ENCODE measurements at regions not wholly inside any gene's neighbourhood (a gene's known extent, or its start where the extent isn't known, plus 50 kb on each side); places are given as distances from the start of the nearest gene placed in this dataset.

DNA sequence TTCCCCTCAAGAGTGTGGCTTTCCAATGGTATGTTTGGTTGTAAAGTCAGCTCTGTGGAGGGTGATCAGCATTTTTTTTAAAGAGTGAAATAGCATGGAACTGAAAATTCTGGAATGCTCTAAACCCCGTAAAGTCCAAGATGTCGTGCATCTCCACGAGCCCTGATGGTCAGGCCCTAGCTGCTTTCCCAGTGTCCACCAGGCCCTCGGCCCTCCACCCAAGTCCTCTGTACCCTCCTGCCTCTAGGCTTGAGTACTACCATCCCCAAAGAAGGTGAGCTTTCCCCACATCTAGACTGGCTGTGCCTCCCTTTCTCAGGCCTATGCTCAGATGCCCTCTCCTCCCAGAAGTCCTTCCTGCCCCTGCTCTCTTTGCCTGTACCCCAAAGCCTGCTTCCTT lies 280.3 kb downstream of the GADD45G start:
- TF ChIP-seq EZH2 (IDR thresholded peaks at IDR 0.05; ENCODE audit: borderline replicate concordance, low read length): no peak
- TF ChIP-seq, protein P1, sequence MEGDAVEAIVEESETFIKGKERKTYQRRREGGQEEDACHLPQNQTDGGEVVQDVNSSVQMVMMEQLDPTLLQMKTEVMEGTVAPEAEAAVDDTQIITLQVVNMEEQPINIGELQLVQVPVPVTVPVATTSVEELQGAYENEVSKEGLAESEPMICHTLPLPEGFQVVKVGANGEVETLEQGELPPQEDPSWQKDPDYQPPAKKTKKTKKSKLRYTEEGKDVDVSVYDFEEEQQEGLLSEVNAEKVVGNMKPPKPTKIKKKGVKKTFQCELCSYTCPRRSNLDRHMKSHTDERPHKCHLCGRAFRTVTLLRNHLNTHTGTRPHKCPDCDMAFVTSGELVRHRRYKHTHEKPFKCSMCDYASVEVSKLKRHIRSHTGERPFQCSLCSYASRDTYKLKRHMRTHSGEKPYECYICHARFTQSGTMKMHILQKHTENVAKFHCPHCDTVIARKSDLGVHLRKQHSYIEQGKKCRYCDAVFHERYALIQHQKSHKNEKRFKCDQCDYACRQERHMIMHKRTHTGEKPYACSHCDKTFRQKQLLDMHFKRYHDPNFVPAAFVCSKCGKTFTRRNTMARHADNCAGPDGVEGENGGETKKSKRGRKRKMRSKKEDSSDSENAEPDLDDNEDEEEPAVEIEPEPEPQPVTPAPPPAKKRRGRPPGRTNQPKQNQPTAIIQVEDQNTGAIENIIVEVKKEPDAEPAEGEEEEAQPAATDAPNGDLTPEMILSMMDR (IDR thresholded peaks at IDR 0.05; ENCODE audit: low read length): no peak
- no peaks in the 10 kb centered on the region for H4K20me1 ChIP-seq (ENCODE audit: insufficient read depth, low read length)

GRCh38 chr9:89886281-89886700 lies 281.5 kb downstream of the GADD45G start:
- Histone ChIP-seq H3K27me3 (ENCODE audit: insufficient read depth, low read length) (no peaks in the 10 kb centered on the region), H3K9me3 (ENCODE audit: low read length) (no peaks in the 10 kb centered on the region), H3K9ac (ENCODE audit: low read length) (no peak overlapping the region), H3K79me2 (ENCODE audit: insufficient read depth, low read length) (no peaks in the 10 kb centered on the region), H3K4me1 (ENCODE audit: insufficient read depth, low read length, severe bottlenecking) (no peaks in the 10 kb centered on the region), H4K20me1 (ENCODE audit: insufficient read depth, low read length) (no peaks in the 10 kb centered on the region), H3K4me3 (ENCODE audit: low read depth, low read length, poor library complexity, severe bottlenecking) (no peak overlapping the region), H2AFZ (ENCODE audit: low read length) (no peak overlapping the region), H3K27ac (ENCODE audit: low read depth, low read length, poor library complexity, severe bottlenecking) (no peak overlapping the region), H3K36me3 (ENCODE audit: insufficient read depth, low read length) (no peaks in the 10 kb centered on the region), H3K9me2 (ENCODE audit: low read depth, low read length) (no peaks in the 10 kb centered on the region), H3K4me2 (ENCODE audit: low read length) (no peak overlapping the region), H3F3A (ENCODE audit: insufficient read depth, low read length) (no peaks in the 10 kb centered on the region)
- TF ChIP-seq EZH2 (IDR thresholded peaks at IDR 0.05; ENCODE audit: borderline replicate concordance, low read length): no peak
- TF ChIP-seq, protein P1 (IDR thresholded peaks at IDR 0.05; ENCODE audit: low read length): no peak

More for the DNA sequence above, 280.3 kb downstream of the GADD45G start:
- H2AFZ ChIP-seq (ENCODE audit: low read length): no peak overlapping the region
- no peak overlapping the region for H3K4me3 ChIP-seq (ENCODE audit: low read depth, low read length, poor library complexity, severe bottlenecking)
- no peak overlapping the region for H3K27ac ChIP-seq (ENCODE audit: low read depth, low read length, poor library complexity, severe bottlenecking)
- no peaks in the 10 kb centered on the region for H3K36me3 ChIP-seq (ENCODE audit: insufficient read depth, low read length)
- H3K27me3 ChIP-seq (ENCODE audit: insufficient read depth, low read length): no peaks in the 10 kb centered on the region
- no peaks in the 10 kb centered on the region for H3K9me2 ChIP-seq (ENCODE audit: low read depth, low read length)
- H3F3A ChIP-seq (ENCODE audit: insufficient read depth, low read length): no peaks in the 10 kb centered on the region
- no peaks in the 10 kb centered on the region for H3K4me1 ChIP-seq (ENCODE audit: insufficient read depth, low read length, severe bottlenecking)
- no peak overlapping the region for H3K4me2 ChIP-seq (ENCODE audit: low read length)
- H3K9ac ChIP-seq (ENCODE audit: low read length): no peak overlapping the region
- H3K79me2 ChIP-seq (ENCODE audit: insufficient read depth, low read length): no peaks in the 10 kb centered on the region
- H3K9me3 ChIP-seq (ENCODE audit: low read length): no peaks in the 10 kb centered on the region

DNA sequence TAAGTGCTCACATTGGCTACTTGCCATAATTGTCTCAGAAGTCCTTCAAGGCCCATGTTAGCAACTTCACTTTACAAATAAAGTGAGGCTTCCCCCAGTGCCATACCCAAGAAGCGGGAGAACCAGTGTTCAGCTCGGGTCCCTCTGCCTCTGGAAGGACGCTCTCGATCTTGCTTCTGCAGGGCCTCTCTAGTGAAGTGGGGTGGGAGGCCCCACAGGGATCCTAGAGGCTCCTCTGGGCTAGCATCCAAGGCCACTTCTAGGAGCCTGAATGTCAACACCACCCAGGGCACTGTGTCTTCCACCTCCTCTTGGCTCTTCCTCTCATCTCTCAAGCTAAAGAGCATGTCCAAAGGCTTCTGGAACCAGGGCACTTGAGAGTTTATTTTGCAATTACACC lies 282.5 kb downstream of the GADD45G start:
- Histone ChIP-seq H3K9me3 (ENCODE audit: low read length) (no peaks in the 10 kb centered on the region), H3K36me3 (ENCODE audit: insufficient read depth, low read length) (no peaks in the 10 kb centered on the region), H3K4me3 (ENCODE audit: low read depth, low read length, poor library complexity, severe bottlenecking) (no peak overlapping the region), H3K9ac (ENCODE audit: low read length) (no peak overlapping the region), H3K4me2 (ENCODE audit: low read length) (no peak overlapping the region), H3K27me3 (ENCODE audit: insufficient read depth, low read length) (no peaks in the 10 kb centered on the region), H3K27ac (ENCODE audit: low read depth, low read length, poor library complexity, severe bottlenecking) (no peak overlapping the region), H3K79me2 (ENCODE audit: insufficient read depth, low read length) (no peaks in the 10 kb centered on the region), H2AFZ (ENCODE audit: low read length) (no peak overlapping the region), H3K9me2 (ENCODE audit: low read depth, low read length) (no peaks in the 10 kb centered on the region), H4K20me1 (ENCODE audit: insufficient read depth, low read length) (no peaks in the 10 kb centered on the region), H3K4me1 (ENCODE audit: insufficient read depth, low read length, severe bottlenecking) (no peaks in the 10 kb centered on the region), H3F3A (ENCODE audit: insufficient read depth, low read length) (no peaks in the 10 kb centered on the region)
- TF ChIP-seq EZH2 (IDR thresholded peaks at IDR 0.05; ENCODE audit: borderline replicate concordance, low read length): no peak
- TF ChIP-seq, protein P1 (IDR thresholded peaks at IDR 0.05; ENCODE audit: low read length): no peak

Measured in OCI-LY1 (cell line).